Renal cortical epithelial cell (primary cell): ENCODE measurements at regions not wholly inside any gene's neighbourhood (a gene's known extent, or its start where the extent isn't known, plus 50 kb on each side); places are given as distances from the start of the nearest gene placed in this dataset.

Experiments
- DNase-seq: peaks from one replicate; pipeline ENCODE4 v3.0.0-alpha.2; 2011; ENCODE audit warnings: low read depth

DNA sequence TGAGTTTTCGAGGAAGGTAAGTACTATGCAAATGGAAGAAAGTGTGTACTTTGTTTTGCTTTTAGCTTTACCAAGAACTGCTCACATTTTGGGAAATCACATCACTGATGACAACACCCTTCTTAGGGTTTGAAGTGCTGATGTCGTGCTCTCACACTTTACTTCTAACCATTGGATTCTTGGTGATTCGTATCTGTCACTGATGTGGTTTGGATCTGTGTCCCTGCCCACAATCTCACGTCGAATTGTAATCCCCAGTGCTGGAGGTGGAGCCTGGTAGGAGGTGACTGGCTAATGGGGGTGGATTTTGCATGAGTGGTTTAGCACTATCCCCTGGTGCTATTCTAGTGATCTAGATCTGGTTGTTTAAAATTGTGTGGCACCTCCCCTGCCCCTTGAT, 75.4 kb upstream of the RGMA start:
- DNase-seq, result no peak

DNA sequence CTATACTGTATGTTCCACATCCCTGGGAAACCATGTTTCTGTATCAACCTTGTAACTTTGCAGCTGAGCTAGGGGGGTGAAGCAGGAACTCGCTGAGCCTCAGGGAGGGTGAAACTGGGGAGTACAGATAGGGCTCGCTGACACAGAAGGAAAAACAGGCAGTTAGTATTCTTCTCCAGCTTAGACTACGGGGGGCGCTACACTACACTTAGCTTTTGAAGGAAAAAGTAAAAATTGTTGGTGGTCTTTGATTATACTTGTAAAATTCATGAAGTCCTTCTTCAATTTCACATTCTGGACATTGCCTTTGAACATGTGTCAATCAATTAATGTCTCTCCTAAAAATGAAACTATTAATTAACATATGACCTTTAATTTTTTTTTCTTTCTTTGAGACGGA, 73.5 kb upstream of the RGMA start:
- DNase-seq, result no peak

DNA sequence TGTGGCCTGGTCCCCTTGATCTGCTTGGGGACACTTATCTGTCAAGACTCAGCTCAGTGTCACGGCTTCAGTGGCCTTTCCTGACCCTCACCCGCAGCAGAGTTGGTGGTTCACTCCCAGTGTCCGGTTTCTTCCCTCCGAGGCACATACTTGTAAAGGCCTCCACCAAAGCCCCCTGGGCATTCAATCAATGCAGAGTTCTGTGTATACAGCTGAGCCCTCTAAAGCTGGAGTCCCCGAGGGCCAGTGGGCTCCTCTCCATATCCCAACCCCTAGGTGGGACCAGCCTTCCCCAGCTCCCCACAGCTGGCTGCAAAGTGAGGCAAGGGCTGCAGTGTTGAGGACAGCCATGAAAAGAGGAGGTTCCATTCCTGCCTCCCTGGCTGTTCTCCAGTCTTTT, 70.9 kb upstream of the RGMA start:
- no peak for DNase-seq

DNA sequence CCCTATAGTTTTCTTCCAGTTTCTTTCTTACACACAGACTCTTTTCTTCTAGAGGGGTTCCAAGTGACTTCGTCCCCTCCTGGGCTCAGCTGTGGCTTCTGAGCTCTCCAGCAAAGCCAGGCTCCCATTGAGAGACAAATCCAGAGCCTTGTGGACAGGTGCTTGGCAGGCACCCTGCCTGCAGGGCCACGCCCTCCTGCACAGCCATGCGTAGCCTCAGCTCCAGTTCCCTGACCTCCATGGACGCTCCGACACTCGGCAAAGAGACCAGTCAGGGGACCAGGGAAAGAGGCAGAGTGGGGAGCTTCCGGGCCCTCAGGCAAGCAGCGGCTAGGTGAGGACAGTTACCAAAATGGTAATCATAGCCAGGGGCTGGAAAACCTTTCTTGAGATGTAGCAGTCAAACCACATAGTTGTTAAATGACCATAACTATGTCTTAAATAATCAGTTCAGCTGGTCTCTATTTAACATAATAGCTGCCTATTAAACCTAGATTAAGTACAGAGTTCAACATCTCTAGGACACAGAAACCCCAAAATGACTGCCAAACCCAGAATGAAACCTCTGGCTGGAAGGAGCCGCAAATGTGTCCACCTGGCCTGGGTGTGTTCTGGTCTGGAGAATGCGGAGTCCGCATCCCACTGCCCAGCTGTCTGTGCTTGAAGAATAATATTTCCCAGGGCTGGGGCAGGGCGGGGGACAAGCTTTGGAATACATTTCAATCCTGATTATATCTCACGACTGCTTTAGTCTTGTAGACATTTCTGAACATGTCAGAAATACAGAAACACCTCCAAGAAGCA, 69.3 kb upstream of the RGMA start:
- no peak for DNase-seq

GRCh38 chr15:93154666-93155065, 65.7 kb upstream of the RGMA start:
- DNase-seq, result no peak

DNA sequence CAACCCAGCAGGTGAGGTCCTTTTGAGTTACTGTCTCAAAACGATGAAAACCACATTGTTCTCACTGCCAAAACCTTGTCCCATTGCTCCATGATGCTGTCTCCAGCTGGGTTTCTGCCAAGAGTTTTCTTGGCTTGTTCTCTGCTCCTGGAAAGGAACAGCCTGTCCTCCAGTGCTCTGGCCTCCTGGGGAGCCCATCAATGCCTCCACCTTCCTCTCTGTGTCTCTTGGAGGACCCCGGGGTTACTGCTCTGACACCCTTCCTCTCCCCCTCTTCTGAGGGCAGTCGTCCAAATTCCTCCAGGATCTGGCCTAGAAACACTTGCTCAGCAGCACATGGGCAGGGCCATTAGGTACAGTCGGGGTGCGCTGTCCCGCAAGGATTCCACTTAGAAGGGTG, 63.9 kb upstream of the RGMA start:
- no peak for DNase-seq

DNA sequence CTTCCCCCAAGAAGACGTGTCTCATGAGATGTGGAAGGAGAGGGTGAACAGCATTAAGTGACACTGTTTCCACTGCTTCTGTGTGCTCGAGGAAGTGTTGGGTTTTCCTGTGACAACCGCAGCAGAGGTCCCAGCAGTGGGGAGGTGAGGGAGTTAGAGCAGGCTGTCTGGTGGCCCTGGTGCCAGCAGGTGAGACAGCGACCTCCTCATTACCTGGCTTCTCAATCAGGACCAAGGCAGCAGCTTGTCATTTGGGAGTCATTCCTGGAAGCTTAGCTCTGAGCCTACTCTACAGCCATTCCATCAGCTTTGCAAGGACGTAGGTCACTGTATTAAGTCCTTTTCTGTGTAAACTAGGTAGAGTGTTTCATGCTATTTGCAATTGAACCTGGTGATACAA, 63.3 kb upstream of the RGMA start:
- no peak for DNase-seq

DNA sequence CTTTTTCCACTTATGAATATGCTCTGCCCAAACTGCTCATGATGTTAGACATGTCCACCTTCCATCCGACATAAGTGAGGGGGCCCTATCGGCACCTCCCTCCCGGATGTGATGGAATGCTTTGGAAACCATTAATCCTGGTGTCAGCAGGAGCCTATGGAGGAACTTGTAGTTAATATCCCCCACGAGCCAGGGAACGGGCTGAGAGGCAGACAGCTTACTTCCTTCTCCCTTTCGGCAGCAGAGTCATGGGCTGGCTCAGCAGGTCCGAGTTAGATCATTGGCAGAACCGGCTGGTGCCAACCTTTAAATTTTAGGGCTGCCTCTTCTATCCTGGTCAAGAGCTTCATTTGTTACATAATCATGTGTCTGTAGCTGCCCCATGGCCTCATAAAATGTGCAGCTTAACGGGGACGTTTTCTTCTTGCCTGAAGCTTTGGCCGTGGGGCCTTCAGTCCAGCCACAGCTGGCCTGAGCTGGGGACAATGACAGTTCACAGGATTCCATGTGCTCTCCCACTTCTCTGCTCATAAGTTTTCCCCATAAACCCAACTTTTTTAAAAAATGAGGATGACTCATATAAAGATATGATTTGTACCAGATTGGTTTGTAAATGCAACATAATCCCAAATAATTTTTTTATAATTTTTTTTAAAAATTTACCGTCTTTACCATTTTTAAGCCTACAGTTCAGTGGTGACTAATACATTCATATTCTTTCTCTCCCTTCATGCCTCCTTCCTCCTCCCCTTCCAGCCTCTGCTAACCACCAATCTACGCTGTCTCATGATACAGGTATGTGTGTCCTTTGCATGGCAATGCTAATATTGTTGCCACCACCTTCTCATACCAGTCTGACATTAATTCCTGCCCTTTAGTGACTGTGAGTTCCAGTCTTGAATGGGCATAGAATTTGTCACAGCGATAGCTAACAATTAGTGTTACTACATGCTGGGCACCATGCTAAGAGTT, 62.2 kb upstream of the RGMA start:
- DNase-seq, result no peak

GRCh38 chr15:93146601-93147000, 57.6 kb upstream of the RGMA start:
- DNase-seq, result no peak

DNA sequence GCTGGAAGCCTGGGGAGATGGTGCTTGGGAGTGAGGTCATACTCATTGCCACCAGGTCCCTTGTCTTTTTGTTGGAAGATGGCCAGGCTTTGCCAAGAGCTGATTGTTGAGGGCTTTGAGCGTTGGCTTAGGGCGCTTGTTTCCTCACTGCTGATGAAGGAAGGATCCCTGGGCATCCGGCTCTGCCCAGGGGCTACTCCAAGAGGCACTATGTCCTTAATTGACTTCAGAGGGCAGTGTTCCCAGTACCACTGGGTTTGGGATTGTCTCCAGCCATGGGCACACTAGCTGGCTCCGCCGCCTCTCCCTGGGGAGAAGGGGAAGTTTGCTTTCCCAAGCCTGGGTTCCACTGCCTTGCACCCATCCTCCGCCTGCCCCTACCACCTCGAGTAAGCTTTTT, 57.2 kb upstream of the RGMA start:
- no peak for DNase-seq

DNA sequence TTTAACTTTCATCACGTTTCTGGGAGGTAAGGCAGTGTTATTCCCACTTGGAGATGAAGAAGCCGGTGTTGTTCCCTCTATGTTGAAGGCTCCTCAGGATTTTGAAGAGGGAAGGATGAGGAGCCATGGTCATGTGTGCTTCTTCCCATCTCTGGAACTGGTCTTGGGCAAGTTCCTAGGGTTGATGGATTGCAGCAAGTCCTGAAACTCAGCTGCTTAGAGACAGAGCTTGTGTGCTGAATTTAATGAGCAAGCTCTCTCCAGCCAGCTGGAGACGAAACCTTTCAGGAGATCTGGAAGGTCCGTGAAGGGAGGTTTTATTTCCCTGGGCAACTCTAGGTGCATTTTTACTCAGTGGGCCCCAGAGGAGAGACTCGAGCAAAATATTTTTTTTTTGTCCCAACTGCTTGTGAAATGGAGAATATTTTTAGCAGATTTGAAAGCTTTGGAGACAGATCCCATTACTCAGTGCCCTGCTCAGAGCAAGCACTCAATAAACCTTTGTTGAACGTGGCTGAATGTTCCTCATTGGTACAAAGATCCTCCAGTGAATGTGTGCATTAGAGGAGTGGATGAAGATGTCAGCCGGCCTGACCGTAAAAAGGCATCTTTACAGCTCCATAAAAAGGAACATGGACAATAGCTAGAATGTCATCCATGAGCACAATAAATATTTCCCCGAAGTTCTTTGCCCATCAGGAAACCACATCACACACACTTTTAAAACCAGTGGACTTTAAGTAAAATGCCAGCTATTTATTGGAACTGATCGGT, 55.6 kb upstream of the RGMA start:
- DNase-seq, result no peak

DNA sequence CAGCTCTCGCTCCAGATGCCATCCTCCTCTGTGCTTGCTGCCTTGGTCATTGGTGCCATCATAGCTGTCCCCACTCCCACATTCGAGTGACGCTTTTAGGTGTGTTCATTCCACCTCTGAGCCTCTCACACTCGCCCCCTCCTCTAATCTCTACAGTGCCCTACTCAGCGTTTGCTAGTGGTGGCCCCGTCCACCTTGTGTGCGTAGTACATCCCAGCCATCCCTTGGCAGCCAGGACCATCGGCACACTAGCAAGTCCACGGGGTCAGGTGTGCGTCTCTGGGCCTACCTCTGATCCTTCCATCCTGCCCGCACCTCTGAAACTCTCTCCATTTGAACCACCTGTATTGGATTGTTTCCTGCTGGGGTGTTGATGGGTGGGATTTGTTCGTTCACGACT, 54.2 kb upstream of the RGMA start:
- DNase-seq, result no peak

DNA sequence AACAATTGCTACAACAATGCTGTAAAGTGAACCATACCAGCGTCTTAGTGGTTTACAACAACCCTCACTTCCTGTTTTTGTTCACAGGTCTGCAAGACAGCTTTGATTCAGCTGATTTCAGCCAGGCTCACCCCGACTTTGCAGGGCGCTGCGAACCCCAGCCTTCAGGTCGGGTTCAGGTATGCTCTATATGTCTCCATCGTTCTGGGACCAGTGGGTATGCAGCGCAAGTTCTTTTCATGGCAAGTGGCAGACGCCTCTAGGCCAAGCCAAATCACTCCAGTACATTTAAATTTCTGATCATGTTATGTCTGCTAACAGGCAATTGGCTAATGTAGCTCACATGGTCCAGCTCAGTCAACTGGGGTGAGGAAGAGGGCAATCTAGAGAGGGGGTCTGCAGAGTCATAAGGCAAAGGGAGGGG, 52.4 kb upstream of the RGMA start:
- no peak for DNase-seq

DNA sequence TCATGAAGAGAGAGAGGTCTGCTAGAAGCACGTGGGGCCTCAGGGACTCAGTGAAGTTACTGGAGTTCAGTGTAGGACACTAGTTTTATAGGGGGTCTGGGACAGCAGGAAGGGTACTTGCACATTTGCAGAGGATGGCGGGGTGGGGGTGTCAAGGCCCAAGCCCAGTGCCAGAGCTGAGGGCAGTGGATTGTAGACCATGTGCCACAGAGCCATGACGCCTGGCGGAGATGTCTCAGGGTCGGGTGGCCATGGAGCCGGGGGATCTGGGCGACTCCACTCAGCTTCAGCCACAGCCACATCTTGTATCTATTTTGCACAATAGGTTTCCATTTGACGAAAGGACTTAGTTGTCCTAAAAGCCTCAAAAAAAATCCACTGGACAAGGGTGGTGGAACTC, 50.4 kb upstream of the RGMA start:
- no peak for DNase-seq

DNA sequence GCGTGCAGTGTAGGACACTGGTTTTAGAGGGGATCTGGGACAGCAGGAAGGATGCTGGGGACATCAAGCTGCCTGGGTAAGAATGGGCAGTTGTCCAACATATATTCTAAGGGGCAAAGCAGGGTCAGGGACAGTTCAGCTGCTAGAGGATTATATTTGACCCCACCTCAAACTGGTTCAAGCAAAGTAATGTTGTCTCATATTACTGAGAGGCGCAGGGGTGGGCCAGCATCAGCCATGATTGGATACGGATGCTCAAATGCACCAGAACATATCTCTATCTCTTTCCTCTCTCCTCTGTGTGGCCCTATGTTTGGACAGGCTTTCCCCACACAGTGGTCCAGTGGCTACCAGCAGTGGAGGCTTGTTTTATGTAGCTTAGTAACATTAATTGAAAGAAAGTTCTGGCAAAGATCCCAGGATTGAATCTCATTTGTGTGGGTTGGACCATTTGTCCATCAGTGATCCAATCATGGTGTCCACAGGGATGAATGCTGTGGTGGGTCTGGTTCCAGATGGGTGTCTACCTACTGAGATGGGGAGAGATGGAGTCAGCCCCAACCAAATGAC, 49.8 kb upstream of the RGMA start:
- no peak for DNase-seq
